ENCODE measurements at regions not wholly inside any gene's neighbourhood (a gene's known extent, or its start where the extent isn't known, plus 50 kb on each side); places are given as distances from the start of the nearest gene placed in this dataset.

- POLR2A ChIA-PET: interaction anchor here (1.4 kb wide), 1 partner anchor 39 kb away, joined by 3 read pairs; no protein-coding TSS in a partner anchor
- Histone ChIP-seq H4K20me1 (ENCODE audit: insufficient read depth, low read length) (no peaks in the 10 kb centered on the region), H2AFZ (ENCODE audit: low read length) (no peak overlapping the region), H3K27me3 (ENCODE audit: control insufficient read depth in 1 of 2, insufficient read depth in 2 of 2, low read length in 2 of 2) (no peaks in the 10 kb centered on the region), H3K4me1 (ENCODE audit: insufficient read depth, low read length) (peaks cover 46% of the 10 kb centered on the region), H3K36me3 (replicated peaks in 1 of 2; ENCODE audit: control insufficient read depth in 1 of 2, insufficient read depth in 2 of 2, low read length in 2 of 2) (no peaks in the 10 kb centered on the region), H3K9ac (ENCODE audit: insufficient read depth, low read depth, low read length) (no peak overlapping the region), H3K27ac (ENCODE audit: extremely low read length, insufficient read depth, low read length) (no peak overlapping the region), H3K4me3 (replicated peaks in 1 of 3; ENCODE audit: insufficient read depth in 1 of 3, low read depth in 2 of 3, low read length in 3 of 3) (no peak overlapping the region), H3K4me2 (ENCODE audit: low read depth, low read length) (no peak overlapping the region), H3K79me2 (ENCODE audit: insufficient read depth, low read length) (no peaks in the 10 kb centered on the region), H3K9me3 (ENCODE audit: low read length) (no peaks in the 10 kb centered on the region)
- FAIRE-seq (no peak), DNase-seq (ENCODE audit: low spot score) (no peak), ATAC-seq (no peak)
- intact Hi-C loops (cut with micrococcal nuclease; ENCODE audit: unreplicated experiment): no loop called here
- CTCF ChIA-PET (ENCODE audit: low intra/inter-chr PET ratio, low total read pairs): no interaction called here
- in situ Hi-C loops (cut with HindIII; ENCODE audit: extremely low pct_ligation_motif_present, low pct_unique_long_range_greater_than_20kb): no loop called here
- 89% methylated on average over 2 of the region's 2 CpGs for WGBS (ENCODE audit: low lambda C conversion rate)
- TF ChIP-seq ZSCAN12 (CRISPR knock-in tag; IDR thresholded peaks at IDR 0.05) (no peak), ATM (IDR thresholded peaks at IDR 0.05; ENCODE audit: borderline replicate concordance) (no peak), ELF1 (CRISPR knock-in tag; IDR thresholded peaks at IDR 0.05) (no peak), ZNF7 (CRISPR knock-in tag; IDR thresholded peaks at IDR 0.05) (no peak), ZNF747 (CRISPR knock-in tag; IDR thresholded peaks at IDR 0.05; ENCODE audit: borderline replicate concordance) (no peak), ZNF672 (CRISPR knock-in tag; IDR thresholded peaks at IDR 0.05) (no peak), ZKSCAN1 (IDR thresholded peaks at IDR 0.05; ENCODE audit: low read length) (no peak), HNRNPK (IDR thresholded peaks at IDR 0.05; ENCODE audit: low read depth, low read length, poor library complexity, severe bottlenecking) (no peak), ZFYVE20 (CRISPR knock-in tag; IDR thresholded peaks at IDR 0.05; ENCODE audit: borderline replicate concordance, low read depth) (no peak), HBP1 (CRISPR knock-in tag; IDR thresholded peaks at IDR 0.05; ENCODE audit: low read depth) (no peak), CREM (IDR thresholded peaks at IDR 0.05) (no peak), CREM (CRISPR knock-in tag; IDR thresholded peaks at IDR 0.05) (no peak), ZSCAN31 (CRISPR knock-in tag; IDR thresholded peaks at IDR 0.05; ENCODE audit: low read depth) (no peak), XRCC5 (optimal IDR thresholded peaks at IDR 0.05; ENCODE audit: low read length) (no peak), ZFP62 (CRISPR knock-in tag; IDR thresholded peaks at IDR 0.05) (no peak), FOXO1 (CRISPR knock-in tag; IDR thresholded peaks at IDR 0.05) (no peak)
- TF ChIP-seq, protein P1, sequence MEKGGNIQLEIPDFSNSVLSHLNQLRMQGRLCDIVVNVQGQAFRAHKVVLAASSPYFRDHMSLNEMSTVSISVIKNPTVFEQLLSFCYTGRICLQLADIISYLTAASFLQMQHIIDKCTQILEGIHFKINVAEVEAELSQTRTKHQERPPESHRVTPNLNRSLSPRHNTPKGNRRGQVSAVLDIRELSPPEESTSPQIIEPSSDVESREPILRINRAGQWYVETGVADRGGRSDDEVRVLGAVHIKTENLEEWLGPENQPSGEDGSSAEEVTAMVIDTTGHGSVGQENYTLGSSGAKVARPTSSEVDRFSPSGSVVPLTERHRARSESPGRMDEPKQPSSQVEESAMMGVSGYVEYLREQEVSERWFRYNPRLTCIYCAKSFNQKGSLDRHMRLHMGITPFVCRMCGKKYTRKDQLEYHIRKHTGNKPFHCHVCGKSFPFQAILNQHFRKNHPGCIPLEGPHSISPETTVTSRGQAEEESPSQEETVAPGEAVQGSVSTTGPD (CRISPR knock-in tag; IDR thresholded peaks at IDR 0.05): no peak
- TF ChIP-seq, protein P2, sequence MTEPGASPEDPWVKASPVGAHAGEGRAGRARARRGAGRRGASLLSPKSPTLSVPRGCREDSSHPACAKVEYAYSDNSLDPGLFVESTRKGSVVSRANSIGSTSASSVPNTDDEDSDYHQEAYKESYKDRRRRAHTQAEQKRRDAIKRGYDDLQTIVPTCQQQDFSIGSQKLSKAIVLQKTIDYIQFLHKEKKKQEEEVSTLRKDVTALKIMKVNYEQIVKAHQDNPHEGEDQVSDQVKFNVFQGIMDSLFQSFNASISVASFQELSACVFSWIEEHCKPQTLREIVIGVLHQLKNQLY (CRISPR knock-in tag; IDR thresholded peaks at IDR 0.05): no peak
- no TSS peak for BruUV-seq (replicated peaks)
Observed at GRCh38 chr12:4054630-4055029, 181.4 kb upstream of the PARP11 start.
